PC-3 (cell line): ENCODE measurements at regions not wholly inside any gene's neighbourhood (a gene's known extent, or its start where the extent isn't known, plus 50 kb on each side); places are given as distances from the start of the nearest gene placed in this dataset.

ENCODE experiments used
- ATAC-seq: fragments of 200-7000 bp; cut with Tn5 transposase; 2 replicates; pipeline ENCODE4 v1.9.1; 2020; ENCODE audit warnings: mild to moderate bottlenecking, moderate library complexity
- BruUV-seq: library from RNA; stranded (reverse); fragments of 400-500 nt; replicated peaks from 2 replicates; lab custom pipeline; 2021; lab: Mats Ljungman, UMichigan
- CTCF ChIA-PET: fragments of 300-600 bp; sonication (Branson Sonifier 250); formaldehyde crosslinking; loops from one replicate; lab custom pipeline; 2022; ENCODE audit warnings: antibody characterized with exemption; lab: Charles Lee
- POLR2A ChIA-PET: fragments of 300-600 bp; sonication (Branson Sonifier 250); formaldehyde crosslinking; loops from one replicate; lab custom pipeline; 2022; ENCODE audit warnings: antibody characterized with exemption; ENCODE audit not compliant: unreplicated experiment; lab: Charles Lee
- DNase-seq: peaks from one replicate; pipeline ENCODE4 v3.0.0-alpha.2; 2015
- H2AFZ ChIP-seq: fragments of 300-600 bp; sonication (generic); 2 replicates; pipeline ENCODE4 v1.6.0; 2016; ENCODE audit warnings: antibody characterized with exemption, low read length
- H3F3A ChIP-seq: fragments of 300-600 bp; sonication (generic); one replicate; pipeline ENCODE4 v1.6.0; 2017; ENCODE audit warnings: antibody characterized with exemption, low read length, control low read depth, mild to moderate bottlenecking; ENCODE audit not compliant: unreplicated experiment
- H3K27ac ChIP-seq: fragments of 300-600 bp; sonication (generic); 2 replicates; pipeline ENCODE4 v1.5.1; 2016; ENCODE audit warnings: mild to moderate bottlenecking, low read length
- H3K27me3 ChIP-seq: fragments of 300-600 bp; sonication (generic); 2 replicates; pipeline ENCODE4 v1.6.1; 2016; ENCODE audit warnings: low read length, mixed read lengths
- H3K36me3 ChIP-seq: fragments of 300-600 bp; sonication (generic); 2 replicates; pipeline ENCODE4 v1.6.1; 2016; ENCODE audit warnings: low read depth, mixed run types, low read length, mixed read lengths
- H3K4me1 ChIP-seq: fragments of 300-600 bp; sonication (generic); 2 replicates; pipeline ENCODE4 v1.5.1; 2016; ENCODE audit warnings: low read length; ENCODE audit not compliant: insufficient read depth
- H3K4me2 ChIP-seq: fragments of 300-600 bp; sonication (generic); 2 replicates; pipeline ENCODE4 v1.6.0; 2016; ENCODE audit warnings: low read length
- H3K4me3 ChIP-seq: fragments of 300-600 bp; sonication (generic); 2 replicates; pipeline ENCODE4 v1.5.1; 2016; ENCODE audit warnings: mild to moderate bottlenecking, low read length, mixed read lengths
- H3K79me2 ChIP-seq: fragments of 300-600 bp; sonication (generic); 2 replicates; pipeline ENCODE4 v1.6.1; 2017; ENCODE audit warnings: low read length, mixed read lengths
- H3K9ac ChIP-seq: fragments of 300-600 bp; sonication (generic); 2 replicates; pipeline ENCODE4 v1.6.0; 2016; ENCODE audit warnings: mild to moderate bottlenecking, low read length
- H3K9me2 ChIP-seq: fragments of 300-600 bp; sonication (generic); replicated peaks from 2 replicates; pipeline ENCODE4 v1.6.1; 2016; ENCODE audit warnings: mixed run types, low read length, mixed read lengths
- H3K9me3 ChIP-seq: fragments of 300-600 bp; sonication (generic); 2 replicates; pipeline ENCODE4 v1.6.1; 2016; ENCODE audit warnings: low read length, mixed read lengths
- H4K20me1 ChIP-seq: fragments of 300-600 bp; sonication (generic); 2 replicates; pipeline ENCODE4 v1.6.1; 2016; ENCODE audit warnings: low read length, mixed read lengths
- EZH2 ChIP-seq: fragments of 300-600 bp; sonication (generic); IDR thresholded peaks from one replicate; pipeline ENCODE4 v1.6.1; 2017; ENCODE audit warnings: antibody characterized with exemption, mild to moderate bottlenecking, low read length; ENCODE audit not compliant: unreplicated experiment
- EZH2phosphoT487 ChIP-seq: fragments of 300-600 bp; sonication (generic); IDR thresholded peaks from 2 replicates; pipeline ENCODE4 v1.6.1; 2018; ENCODE audit warnings: mild to moderate bottlenecking, antibody characterized with exemption, low read length, borderline replicate concordance
- intact Hi-C: fragments of 100-400 bp; cut with micrococcal nuclease; formaldehyde crosslinking; loops from 2 replicates; pipeline ENCODE4 v1.9.0; 2023
- TF ChIP-seq, protein P1 (sequence below): fragments of 300-600 bp; sonication (generic); conservative IDR thresholded peaks from 2 replicates; pipeline ENCODE4 v1.5.1; 2017; ENCODE audit warnings: antibody characterized with exemption, low read depth, mild to moderate bottlenecking, low read length

DNA sequence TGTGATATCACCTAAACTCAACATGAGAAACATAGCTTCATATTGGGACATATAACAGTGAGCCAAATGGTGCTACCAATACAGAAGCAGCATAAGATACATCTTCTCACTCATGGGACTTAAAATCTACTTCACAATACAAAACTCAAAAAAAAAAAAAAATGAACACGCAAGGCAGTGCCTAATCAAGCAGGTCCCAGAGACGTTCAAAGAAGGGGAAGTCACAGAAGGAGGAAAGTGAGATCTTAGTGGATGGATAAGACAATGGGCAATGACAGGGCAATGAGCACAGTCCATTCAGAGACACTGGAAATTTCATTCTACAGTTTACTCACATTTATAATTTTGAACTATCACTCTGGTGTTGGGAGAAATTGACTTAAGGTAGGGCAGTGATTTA lies 88.3 kb downstream of the FAM50B start:
- no peak for TF ChIP-seq EZH2phosphoT487
- TF ChIP-seq, protein P1, sequence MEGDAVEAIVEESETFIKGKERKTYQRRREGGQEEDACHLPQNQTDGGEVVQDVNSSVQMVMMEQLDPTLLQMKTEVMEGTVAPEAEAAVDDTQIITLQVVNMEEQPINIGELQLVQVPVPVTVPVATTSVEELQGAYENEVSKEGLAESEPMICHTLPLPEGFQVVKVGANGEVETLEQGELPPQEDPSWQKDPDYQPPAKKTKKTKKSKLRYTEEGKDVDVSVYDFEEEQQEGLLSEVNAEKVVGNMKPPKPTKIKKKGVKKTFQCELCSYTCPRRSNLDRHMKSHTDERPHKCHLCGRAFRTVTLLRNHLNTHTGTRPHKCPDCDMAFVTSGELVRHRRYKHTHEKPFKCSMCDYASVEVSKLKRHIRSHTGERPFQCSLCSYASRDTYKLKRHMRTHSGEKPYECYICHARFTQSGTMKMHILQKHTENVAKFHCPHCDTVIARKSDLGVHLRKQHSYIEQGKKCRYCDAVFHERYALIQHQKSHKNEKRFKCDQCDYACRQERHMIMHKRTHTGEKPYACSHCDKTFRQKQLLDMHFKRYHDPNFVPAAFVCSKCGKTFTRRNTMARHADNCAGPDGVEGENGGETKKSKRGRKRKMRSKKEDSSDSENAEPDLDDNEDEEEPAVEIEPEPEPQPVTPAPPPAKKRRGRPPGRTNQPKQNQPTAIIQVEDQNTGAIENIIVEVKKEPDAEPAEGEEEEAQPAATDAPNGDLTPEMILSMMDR, result no peak
- TF ChIP-seq EZH2, result no peak
- Histone ChIP-seq H3K27me3 (no peaks in the 10 kb centered on the region), H3K9me2 (no peaks in the 10 kb centered on the region), H4K20me1 (no peaks in the 10 kb centered on the region), H3K9ac (no peak overlapping the region), H3K27ac (no peak overlapping the region), H3K36me3 (no peaks in the 10 kb centered on the region), H3K4me2 (no peak overlapping the region), H3K79me2 (no peaks in the 10 kb centered on the region), H3K9me3 (no peaks in the 10 kb centered on the region), H3F3A (no peaks in the 10 kb centered on the region), H3K4me1 (no peaks in the 10 kb centered on the region), H3K4me3 (no peak overlapping the region), H2AFZ (no peak overlapping the region)
- intact Hi-C loops, result no loop called here
- ChIA-PET CTCF (interaction anchor here (0.8 kb wide), 1 partner anchor 89 kb away, joined by 3 read pairs; the partner anchor contains the start of gene FAM50B), POLR2A (no interaction called here)
- no TSS peak for BruUV-seq
- no peak for ATAC-seq
- no peak for DNase-seq

DNA sequence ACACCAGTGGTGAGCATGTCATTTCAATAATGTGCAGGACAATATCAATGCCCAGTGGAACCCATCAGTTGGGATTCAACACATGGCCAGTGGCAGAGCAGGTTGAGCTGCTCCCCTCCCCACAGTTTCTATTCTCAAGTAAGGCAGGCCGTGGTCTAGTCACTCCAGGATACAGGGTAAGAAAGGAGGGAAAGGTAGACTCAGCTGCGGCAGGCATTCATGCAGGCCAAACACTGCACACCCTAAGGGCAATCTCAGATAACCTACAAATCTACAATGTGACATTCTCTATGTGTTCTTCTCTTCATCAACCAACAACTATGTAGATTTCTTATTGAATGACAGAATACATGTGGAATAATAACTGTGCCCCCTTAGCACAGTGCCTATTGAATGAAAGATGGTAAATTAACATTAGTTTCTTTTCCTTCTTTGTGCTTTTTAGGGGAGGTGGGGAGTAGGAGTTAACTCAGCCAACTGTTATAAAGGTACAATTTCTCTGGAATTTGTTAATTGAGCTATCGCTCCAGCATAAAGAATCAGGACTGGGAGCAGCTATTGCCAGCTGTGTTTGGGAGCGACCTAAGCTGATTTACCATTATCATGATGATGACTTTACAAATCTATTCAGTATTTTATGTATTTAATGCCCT lies 89.7 kb downstream of the FAM50B start:
- no peaks in the 10 kb centered on the region for H3F3A ChIP-seq
- no peak overlapping the region for H3K4me3 ChIP-seq
- H3K9me2 ChIP-seq, result no peaks in the 10 kb centered on the region
- no peaks in the 10 kb centered on the region for H4K20me1 ChIP-seq
- no peak overlapping the region for H2AFZ ChIP-seq
- no peak overlapping the region for H3K4me2 ChIP-seq
- TF ChIP-seq EZH2, result no peak
- TF ChIP-seq, protein P1, result no peak
- no peak for TF ChIP-seq EZH2phosphoT487
- no peak overlapping the region for H3K9ac ChIP-seq
- H3K36me3 ChIP-seq, result no peaks in the 10 kb centered on the region
- ATAC-seq (no peak), DNase-seq (no peak)
- no peaks in the 10 kb centered on the region for H3K79me2 ChIP-seq
- no peaks in the 10 kb centered on the region for H3K27me3 ChIP-seq
- ChIA-PET POLR2A (no interaction called here), CTCF (no interaction called here)
- no TSS peak for BruUV-seq
- intact Hi-C loops, result no loop called here
- H3K4me1 ChIP-seq, result no peaks in the 10 kb centered on the region
- no peak overlapping the region for H3K27ac ChIP-seq
- H3K9me3 ChIP-seq, result no peaks in the 10 kb centered on the region

DNA sequence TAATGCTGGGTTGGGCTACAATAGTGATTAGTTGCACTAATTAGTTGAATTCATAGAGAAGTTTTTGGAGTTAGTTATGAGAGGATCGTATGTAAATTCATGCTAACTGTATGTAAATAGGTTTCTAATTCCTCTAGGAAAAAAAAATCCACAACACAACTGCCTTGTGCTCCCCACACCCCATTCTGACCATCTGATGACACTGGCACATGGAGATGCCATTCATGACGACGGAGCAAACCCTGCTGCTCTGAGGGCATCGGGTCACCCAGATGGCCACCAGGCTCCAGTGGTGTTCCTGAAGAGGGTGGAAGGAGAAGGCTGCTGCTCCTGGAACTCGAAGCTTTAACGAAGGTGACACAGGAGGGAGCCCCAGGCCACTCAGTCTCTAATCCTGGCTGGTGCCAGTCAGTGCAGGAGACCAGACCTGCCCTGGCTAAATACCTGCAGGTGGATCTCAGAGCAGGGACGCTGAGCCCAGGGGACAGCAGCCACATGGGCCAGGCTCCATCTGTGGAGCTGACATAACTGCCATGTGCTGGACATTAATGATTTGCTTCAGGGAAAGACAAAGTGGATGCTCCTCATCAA lies 90.3 kb downstream of the FAM50B start:
- intact Hi-C loops, result no loop called here
- H3K27me3 ChIP-seq, result no peaks in the 10 kb centered on the region
- ATAC-seq, result no peak
- H3K4me2 ChIP-seq, result no peak overlapping the region
- H3K4me1 ChIP-seq, result no peaks in the 10 kb centered on the region
- H3K27ac ChIP-seq, result no peak overlapping the region
- no peaks in the 10 kb centered on the region for H3K9me3 ChIP-seq
- ChIA-PET POLR2A (no interaction called here), CTCF (no interaction called here)
- no peak overlapping the region for H3K4me3 ChIP-seq
- no peaks in the 10 kb centered on the region for H3K9me2 ChIP-seq
- TF ChIP-seq, protein P1, result no peak
- no peak for TF ChIP-seq EZH2phosphoT487
- no peak for TF ChIP-seq EZH2
- no peaks in the 10 kb centered on the region for H3F3A ChIP-seq
- no peaks in the 10 kb centered on the region for H3K36me3 ChIP-seq
- H3K9ac ChIP-seq, result no peak overlapping the region
- no TSS peak for BruUV-seq
- H3K79me2 ChIP-seq, result no peaks in the 10 kb centered on the region
- DNase-seq, result no peak
- no peaks in the 10 kb centered on the region for H4K20me1 ChIP-seq
- H2AFZ ChIP-seq, result no peak overlapping the region
